Fibroblast of skin of right biceps (primary cell): ENCODE measurements at regions not wholly inside any gene's neighbourhood (a gene's known extent, or its start where the extent isn't known, plus 50 kb on each side); places are given as distances from the start of the nearest gene placed in this dataset.
A peak's percentile ranks its signal among the peaks of the same experiment; 100 is the strongest.
"Not testable (repeated sequence)": the region's sequence is repeated elsewhere in the genome, so short reads cannot be mapped to it uniquely, and the experiment has no call there.

Experiments used
- DNase-seq: peaks from one replicate; pipeline ENCODE4 v3.0.0-alpha.2; 2013

DNA sequence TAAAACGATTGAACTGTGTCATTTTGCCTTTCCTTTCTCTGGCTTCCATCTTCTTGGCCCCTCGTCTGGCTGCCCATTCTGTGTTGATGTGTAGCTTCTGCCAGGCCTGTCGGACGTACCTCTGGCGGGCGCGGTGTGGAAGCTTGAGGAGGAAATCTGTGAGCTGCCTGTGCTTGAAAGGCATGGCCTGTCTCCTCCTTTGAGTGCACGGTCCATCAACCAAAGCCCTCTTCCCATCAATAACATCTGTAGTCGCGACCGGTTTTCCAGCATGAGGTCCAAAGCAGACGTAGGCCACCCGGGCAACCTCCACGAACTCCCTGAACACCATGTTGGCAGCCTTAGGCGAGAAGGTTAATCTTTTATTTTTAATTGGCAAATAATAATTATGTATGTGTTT, 202.7 kb downstream of the CRLF2 start:
- no peak for DNase-seq

GRCh38 chrX:1006156-1006730, 206.2 kb downstream of the CRLF2 start:
- DNase-seq: no peak

DNA sequence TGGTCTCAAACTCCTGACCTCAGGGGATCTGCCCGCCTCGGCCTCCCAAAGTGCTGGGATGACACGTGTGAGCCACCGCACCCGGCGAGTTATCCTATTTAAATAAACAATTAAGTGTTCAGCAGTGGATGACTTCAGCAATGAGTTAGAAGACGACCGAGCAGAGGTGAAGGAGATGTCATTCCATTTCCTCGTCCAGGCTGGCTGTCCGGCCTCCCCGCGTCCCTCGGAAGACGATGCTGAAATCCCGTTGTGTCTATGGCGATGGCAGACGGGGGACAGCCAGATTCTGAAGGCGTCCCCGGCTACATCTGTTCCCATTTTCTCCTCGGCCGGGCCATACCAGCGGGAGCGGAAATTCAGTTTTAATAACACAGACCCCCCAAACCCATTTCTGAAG, 209.8 kb downstream of the CRLF2 start:
- DNase-seq: no peak

GRCh38 chrX:997631-998137, 214.8 kb downstream of the CRLF2 start:
- DNase-seq: no peak

DNA sequence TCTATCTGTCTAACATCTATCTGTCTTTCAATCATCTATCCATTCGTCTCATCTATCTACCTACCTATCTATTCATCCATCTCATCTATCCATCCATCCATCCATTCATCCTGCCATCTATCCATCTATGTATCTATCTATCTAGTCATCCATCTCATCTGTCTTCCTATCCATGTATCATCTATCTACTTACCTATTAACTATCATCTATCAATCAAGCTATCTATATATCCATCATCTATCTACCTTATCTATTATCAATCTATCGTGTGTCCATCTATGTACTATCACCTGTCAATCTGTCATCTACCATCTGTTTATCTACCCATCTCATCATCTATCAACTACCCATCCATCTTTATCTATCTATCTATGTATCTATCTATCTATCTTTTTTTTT, 217.7 kb downstream of the CRLF2 start:
- no peak for DNase-seq

- DNase-seq: peak; percentile 92
These were observed 222.4 kb downstream of the CRLF2 start for GRCh38 chrX:989959-990510.

DNA sequence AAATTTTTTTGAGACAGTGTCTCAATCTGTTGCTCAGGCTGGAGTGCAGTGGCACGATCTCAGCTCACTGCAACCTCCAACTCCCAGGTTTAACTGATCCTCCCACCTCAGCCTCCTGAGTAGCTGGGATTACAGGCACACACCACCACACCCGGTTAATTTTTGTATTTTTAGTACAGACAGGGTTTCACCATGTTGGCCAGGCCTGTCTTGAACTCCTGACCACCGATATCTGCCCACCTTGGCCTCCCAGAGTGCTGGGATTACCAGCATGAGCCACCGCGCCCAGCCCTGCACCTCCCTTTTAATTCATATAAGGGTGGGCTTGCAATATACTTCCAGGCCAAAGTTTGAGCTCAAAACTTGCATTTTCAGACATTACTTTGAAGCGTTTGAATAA, 223.9 kb downstream of the CRLF2 start:
- not testable (repeated sequence) for DNase-seq

DNA sequence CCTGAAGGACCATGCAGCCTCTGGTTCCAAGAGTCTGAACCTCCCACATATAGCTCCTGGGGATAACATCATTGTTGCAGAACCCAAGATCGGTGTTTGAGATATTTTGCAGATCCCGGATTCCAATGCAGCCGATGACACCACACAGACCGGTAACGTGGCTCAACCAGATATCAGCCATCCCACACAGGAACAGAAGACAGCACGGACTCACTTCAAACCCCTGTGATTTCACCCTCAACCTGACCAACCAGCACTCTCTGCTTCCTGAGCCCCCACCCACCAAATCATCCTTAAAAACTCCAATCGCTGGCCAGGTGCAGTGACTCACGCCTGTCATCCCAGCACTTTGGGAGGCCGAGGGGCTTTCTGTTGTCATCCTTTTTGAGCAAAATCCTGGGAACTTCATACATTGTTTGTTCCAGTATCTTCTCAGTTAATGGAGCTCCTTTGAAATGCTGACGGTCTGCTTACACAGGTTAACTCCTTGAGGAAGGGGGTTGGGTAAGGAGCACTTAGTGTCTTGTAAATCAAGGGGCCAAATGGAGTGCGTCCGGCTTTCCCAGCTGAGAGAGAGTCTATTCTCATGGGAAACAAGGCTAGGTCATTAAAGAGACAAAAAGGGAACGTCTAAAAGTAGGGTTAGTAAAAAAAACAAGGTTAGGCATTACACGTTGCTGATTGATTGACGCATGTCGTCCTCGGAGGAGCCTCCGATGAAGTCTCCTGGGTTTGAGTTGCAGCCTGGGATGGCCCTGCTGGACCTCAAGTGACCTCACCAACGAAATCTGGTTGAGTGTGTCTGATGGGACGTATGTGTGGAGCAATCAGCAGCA, 230.4 kb downstream of the CRLF2 start:
- DNase-seq: peak; percentile 3

- no peak for DNase-seq
These were observed 231.7 kb downstream of the CRLF2 start for GRCh38 chrX:980587-981235.

DNA sequence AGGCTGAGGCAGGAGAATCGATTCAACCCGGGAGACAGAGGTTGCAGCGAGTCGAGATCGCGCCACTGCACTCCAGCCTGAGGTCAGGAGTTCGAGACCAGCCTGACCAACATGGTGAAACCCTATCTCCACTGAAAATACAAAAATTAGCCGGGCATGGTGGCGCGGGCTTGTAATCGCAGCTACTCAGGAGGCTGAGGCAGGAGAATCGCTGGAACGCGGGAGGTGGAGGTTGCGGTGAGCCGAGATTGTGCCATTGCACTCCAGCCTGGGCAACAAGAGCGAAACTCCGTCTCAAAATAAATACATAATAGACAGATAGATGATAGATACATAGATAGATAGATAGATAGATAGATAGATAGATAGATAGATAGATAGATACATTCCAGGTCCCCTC, 233.3 kb downstream of the CRLF2 start:
- not testable (repeated sequence) for DNase-seq

DNA sequence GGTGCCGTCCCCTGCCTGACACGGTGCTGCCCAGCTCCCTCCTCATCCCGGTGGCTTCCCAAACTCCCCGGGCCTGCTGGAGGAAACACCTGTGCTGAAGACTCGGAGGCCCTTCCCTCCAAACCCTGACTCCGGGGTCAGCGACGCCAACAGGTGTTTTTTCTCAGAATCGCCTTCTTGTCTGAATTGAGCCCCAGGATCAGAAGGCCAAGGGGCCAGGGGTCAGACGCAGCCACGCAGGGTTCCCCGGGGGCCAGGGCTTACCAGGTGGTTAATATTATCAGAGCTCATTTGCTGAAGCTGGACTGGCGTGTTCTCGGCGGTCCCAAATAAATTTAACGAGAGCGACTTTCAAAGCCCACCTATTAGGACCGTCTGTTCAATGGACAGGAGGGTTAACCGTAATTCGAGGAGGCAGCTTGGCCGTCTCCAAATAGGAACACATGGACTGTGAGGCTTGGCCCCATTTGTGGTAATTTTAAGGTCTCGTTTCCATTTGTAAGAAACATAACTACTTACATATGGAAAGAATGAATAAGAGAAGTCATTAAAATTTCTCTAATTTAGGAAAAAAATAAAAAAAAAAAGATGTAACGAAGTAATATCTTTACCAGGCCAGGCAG, 239.3 kb downstream of the CRLF2 start:
- no peak for DNase-seq

DNA sequence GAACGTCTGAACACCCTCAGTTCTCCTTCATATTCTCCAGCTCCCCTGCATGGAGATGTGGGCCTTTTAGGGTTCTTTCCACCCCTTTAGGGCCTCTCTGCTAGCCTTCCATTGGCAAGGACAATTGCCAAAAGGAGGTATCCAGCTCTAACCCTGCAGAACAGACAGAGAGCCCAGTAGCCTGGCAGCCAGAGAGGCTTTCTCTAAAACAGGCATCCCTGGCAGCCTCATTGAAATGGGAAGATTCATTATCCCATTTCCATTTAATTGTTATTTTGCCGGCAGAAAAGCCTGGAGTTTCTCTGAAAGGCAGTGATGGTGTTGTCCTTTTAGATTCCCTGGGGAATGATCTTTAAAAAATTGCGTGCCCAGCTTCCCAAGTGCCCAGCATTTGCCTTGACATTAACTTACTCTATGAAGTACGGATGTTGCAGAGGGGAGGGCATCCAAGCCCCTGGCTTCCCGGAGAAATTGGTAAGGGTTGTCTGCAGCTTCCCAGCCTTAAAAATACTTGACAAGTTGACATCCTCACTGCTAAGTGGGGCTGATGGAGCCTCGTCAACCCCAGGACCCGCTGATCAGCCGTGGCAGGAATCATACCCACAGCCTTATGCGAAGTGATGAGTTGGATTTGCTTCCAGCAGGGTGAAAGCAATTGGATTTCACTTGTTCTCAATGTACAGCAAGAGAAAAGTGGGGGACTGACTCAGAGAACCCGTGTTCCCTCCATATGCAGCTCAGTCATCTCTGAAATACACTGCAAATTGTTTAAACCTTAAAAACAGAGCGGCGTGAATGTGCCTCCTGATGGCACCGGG, 244.1 kb downstream of the CRLF2 start:
- no peak for DNase-seq

- no peak for DNase-seq
These were observed 245.9 kb downstream of the CRLF2 start for GRCh38 chrX:966396-967070.

- no peak for DNase-seq
These were observed 247.5 kb downstream of the CRLF2 start for GRCh38 chrX:964831-965416.

GRCh38 chrX:960821-961220, 251.6 kb downstream of the CRLF2 start:
- DNase-seq: no peak

DNA sequence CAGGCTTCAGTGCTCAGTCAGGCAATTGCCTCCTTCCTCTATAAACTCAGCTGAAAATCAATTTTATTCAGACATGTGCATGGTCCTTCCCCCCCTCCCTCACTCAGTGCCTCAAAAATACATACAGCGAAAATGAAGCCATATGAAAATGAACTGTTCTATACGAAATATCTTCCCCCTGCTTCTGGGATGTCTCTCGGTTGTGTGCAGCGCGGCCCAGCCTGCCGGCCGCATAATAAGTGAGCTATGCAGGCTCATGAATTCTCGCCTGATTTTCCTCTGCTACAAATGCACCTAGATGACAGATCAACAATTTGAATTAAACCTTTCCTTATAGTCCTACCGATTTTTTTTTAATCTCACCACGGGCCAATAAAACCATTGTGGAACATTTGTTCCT, 252.9 kb downstream of the CRLF2 start:
- DNase-seq: no peak

DNA sequence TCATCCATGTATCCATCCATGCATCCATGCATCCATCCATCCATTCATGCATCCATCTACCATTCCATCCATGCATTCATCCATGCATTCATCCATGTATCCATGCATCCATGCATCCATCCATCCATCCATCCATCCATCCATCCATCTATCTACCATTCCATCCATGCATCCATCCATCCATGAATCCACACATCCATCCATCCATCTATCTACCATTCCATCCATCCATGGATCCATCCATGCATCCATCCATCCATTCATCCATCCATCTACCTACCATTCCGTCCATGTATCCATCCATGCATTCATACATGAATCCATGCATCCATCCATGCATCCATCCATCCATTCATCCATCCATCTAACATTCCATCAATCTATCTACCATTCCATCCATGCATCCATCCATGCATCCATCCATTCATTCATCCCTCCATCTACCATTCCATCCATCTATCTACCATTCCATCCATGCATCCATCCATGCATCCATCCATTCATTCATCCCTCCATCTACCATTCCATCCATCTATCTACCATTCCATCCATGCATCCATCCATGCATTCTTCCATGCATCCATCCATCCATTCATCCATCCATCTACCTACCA, 257.2 kb downstream of the CRLF2 start:
- DNase-seq: not testable (repeated sequence)

- DNase-seq: no peak
These were observed 258.5 kb downstream of the CRLF2 start for GRCh38 chrX:953879-954482.

GRCh38 chrX:952816-953215, 259.6 kb downstream of the CRLF2 start:
- no peak for DNase-seq

DNA sequence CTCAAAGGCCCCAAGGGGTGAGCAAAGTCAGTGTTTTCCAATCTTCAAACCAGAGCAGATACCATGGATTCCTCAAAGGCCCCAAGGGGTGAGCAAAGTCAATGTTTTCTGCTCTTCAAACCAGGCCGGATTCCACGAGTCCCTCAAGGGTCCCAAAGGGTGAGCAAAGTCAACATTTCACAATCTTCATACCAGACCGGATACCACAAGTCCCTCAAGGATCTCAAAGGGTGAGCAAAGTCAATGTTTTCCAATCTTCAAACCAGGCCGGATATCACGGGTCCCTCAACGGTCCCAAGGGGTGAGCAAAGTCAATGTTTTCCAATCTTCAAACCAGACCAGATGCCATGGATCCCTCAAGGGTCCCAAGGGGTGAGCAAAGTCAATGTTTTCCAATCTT, 265.2 kb downstream of the CRLF2 start:
- peak; percentile 5 for DNase-seq
